ENCODE measurements at regions not wholly inside any gene's neighbourhood (a gene's known extent, or its start where the extent isn't known, plus 50 kb on each side); places are given as distances from the start of the nearest gene placed in this dataset.

GRCh38 chr6:40957616-40958492 lies 81.2 kb downstream of the UNC5CL start:
- TF ChIP-seq, protein P1, sequence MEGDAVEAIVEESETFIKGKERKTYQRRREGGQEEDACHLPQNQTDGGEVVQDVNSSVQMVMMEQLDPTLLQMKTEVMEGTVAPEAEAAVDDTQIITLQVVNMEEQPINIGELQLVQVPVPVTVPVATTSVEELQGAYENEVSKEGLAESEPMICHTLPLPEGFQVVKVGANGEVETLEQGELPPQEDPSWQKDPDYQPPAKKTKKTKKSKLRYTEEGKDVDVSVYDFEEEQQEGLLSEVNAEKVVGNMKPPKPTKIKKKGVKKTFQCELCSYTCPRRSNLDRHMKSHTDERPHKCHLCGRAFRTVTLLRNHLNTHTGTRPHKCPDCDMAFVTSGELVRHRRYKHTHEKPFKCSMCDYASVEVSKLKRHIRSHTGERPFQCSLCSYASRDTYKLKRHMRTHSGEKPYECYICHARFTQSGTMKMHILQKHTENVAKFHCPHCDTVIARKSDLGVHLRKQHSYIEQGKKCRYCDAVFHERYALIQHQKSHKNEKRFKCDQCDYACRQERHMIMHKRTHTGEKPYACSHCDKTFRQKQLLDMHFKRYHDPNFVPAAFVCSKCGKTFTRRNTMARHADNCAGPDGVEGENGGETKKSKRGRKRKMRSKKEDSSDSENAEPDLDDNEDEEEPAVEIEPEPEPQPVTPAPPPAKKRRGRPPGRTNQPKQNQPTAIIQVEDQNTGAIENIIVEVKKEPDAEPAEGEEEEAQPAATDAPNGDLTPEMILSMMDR (IDR thresholded peaks at IDR 0.05), result no peak
- TF ChIP-seq POLR2A (IDR thresholded peaks at IDR 0.05), result no peak
